C4-2B (cell line): ENCODE measurements at regions not wholly inside any gene's neighbourhood (a gene's known extent, or its start where the extent isn't known, plus 50 kb on each side); places are given as distances from the start of the nearest gene placed in this dataset.

Experiments
- ZFX ChIP-seq: fragments of 450-650 bp; IDR thresholded peaks from 2 replicates; pipeline ENCODE4 v1.6.1; 2017
- TF ChIP-seq, protein P1 (sequence below): fragments of 450-650 bp; conservative IDR thresholded peaks from 2 replicates; pipeline ENCODE4 v1.5.1; 2017; ENCODE audit warnings: mild to moderate bottlenecking

DNA sequence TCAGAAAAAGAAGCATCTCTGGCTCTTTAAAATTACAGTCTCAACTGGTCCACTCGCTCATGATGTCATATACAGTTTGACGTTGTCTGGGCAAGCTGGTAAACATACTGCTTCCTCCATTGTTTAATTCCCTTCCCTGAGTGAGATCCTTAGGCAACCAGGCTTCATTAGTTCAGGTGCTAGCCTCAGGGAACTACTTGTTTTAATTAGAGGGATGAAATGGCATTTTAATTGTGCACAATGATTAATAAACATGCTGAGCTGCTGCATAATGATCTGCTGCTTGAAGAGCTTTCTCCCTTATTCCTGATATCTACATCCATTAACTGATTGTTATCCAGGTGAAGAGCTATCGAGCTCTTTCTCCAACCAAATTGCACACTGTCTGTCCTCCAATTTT is 195.6 kb upstream of the ETAA1 start:
- TF ChIP-seq, protein P1, sequence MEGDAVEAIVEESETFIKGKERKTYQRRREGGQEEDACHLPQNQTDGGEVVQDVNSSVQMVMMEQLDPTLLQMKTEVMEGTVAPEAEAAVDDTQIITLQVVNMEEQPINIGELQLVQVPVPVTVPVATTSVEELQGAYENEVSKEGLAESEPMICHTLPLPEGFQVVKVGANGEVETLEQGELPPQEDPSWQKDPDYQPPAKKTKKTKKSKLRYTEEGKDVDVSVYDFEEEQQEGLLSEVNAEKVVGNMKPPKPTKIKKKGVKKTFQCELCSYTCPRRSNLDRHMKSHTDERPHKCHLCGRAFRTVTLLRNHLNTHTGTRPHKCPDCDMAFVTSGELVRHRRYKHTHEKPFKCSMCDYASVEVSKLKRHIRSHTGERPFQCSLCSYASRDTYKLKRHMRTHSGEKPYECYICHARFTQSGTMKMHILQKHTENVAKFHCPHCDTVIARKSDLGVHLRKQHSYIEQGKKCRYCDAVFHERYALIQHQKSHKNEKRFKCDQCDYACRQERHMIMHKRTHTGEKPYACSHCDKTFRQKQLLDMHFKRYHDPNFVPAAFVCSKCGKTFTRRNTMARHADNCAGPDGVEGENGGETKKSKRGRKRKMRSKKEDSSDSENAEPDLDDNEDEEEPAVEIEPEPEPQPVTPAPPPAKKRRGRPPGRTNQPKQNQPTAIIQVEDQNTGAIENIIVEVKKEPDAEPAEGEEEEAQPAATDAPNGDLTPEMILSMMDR = no peak
- no peak for TF ChIP-seq ZFX
